Panc1 (cell line): ENCODE measurements at regions not wholly inside any gene's neighbourhood (a gene's known extent, or its start where the extent isn't known, plus 50 kb on each side); places are given as distances from the start of the nearest gene placed in this dataset.

Experiments
- SIN3A ChIP-seq: IDR thresholded peaks from 2 replicates; pipeline ENCODE4 v1.6.1; 2012; ENCODE audit warnings: low read depth, mild to moderate bottlenecking, low read length, moderate library complexity, borderline replicate concordance; ENCODE audit not compliant: insufficient read depth
- TF ChIP-seq, protein P1 (sequence below): fragments of 450-650 bp; IDR thresholded peaks from 2 replicates; pipeline ENCODE4 v1.5.1; 2017; ENCODE audit warnings: mild to moderate bottlenecking

DNA sequence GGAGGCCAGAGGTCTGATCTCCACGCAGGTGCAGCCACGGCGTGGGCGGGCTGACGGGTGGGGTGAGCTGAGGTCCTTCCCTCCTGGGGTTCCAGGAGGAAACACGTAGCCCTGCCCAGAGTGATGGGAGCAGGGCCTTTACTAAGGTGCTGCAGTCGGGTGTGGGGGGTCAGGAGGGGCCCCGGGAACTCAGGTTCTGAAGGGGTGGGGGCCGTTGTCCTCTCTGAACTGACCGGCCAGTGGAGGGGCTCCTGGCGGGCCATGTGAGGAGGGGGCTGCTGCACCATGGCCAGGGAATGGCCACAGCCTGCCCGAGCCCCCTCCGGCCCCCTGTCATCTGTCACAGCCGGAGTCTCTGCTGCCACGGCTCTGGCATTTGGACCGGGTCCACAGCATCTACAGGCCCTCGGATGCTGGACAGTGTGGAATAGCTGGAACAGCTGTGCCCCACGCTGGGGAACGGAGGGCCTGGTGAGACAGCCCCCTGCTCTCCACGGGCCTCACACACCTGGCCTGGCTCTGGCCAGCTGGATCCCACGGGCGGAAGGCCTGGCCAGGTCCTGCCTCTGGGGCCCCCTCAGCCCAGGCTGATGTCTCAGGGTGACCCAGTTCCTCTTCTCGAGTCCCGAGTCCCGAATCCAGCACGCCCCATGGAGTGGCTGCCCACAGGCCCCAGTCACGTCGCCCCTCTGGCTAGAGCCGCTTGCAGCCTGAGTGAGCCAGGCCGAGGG is 145.6 kb upstream of the GPC1 start:
- TF ChIP-seq, protein P1, sequence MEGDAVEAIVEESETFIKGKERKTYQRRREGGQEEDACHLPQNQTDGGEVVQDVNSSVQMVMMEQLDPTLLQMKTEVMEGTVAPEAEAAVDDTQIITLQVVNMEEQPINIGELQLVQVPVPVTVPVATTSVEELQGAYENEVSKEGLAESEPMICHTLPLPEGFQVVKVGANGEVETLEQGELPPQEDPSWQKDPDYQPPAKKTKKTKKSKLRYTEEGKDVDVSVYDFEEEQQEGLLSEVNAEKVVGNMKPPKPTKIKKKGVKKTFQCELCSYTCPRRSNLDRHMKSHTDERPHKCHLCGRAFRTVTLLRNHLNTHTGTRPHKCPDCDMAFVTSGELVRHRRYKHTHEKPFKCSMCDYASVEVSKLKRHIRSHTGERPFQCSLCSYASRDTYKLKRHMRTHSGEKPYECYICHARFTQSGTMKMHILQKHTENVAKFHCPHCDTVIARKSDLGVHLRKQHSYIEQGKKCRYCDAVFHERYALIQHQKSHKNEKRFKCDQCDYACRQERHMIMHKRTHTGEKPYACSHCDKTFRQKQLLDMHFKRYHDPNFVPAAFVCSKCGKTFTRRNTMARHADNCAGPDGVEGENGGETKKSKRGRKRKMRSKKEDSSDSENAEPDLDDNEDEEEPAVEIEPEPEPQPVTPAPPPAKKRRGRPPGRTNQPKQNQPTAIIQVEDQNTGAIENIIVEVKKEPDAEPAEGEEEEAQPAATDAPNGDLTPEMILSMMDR: no peak
- TF ChIP-seq SIN3A: no peak
